Femur (tissue), 1 donor: ENCODE measurements at regions not wholly inside any gene's neighbourhood (a gene's known extent, or its start where the extent isn't known, plus 50 kb on each side); places are given as distances from the start of the nearest gene placed in this dataset.
A peak's percentile ranks its signal among the peaks of the same experiment; 100 is the strongest.
"Not testable (repeated sequence)": the region's sequence is repeated elsewhere in the genome, so short reads cannot be mapped to it uniquely, and the experiment has no call there.

Source experiments
- DNase-seq: peaks from one replicate; pipeline ENCODE4 v3.0.0-alpha.2; 2017

- DNase-seq = no peak
Measured at GRCh38 chr4:20122198-20122988, 129.3 kb upstream of the SLIT2 start.

DNA sequence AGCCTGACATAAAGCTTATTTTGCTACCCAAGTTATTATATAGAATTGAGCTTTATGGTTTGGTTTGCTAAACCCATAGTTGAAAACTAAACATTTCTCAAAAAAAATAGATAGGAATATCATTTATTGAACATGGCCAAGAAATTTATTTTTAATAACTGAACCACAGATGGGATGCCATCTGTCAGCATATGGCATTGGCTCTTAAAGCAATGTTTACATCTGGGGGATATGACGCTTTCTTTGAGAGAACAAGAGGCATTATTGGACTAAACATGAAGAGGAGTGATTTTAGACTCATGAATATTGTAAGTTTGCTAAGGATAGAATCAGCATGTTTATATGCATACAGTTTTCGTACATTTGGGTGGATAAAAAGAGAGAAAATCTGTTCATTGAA is 132.6 kb upstream of the SLIT2 start:
- no peak for DNase-seq

DNA sequence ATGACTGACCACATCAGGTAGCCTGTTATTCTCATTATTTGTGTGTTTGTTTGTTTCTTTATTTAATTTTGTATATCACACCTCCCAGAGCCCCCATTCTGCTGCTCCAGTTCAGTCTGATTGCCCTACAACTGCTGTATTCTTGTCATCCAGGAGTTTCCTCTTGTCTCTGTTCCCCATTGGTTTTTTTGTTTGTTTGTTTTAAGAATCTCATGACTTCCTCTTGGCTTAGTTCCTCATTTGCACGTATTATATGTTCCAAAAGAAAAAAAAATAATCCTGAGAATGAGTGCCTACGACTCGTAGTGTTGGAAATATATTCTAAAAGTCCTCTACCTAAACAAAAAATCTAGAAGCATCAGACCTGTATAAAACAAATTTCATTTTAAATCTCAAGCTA is 142.3 kb upstream of the SLIT2 start:
- DNase-seq = no peak

- no peak for DNase-seq
Measured at GRCh38 chr4:20106921-20107320, 144.8 kb upstream of the SLIT2 start.

DNA sequence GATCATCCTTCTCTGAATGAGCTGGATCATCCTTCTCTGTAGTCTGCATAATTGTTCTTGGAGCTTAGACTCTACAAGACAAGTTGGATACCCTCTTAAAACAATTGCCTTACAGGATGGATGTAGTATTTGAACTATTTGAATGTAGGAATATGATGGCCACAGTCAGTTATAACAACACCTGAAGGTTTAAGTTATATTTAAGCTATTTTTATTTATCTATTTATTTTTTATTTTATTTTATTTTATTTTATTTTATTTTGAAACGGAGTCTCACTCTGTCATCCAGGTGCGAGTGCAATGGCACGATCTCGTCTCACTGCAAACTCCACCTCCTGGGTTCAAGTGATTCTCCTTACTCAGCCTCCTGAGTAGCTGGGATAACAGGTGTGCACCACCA is 149.9 kb upstream of the SLIT2 start:
- no peak for DNase-seq

DNA sequence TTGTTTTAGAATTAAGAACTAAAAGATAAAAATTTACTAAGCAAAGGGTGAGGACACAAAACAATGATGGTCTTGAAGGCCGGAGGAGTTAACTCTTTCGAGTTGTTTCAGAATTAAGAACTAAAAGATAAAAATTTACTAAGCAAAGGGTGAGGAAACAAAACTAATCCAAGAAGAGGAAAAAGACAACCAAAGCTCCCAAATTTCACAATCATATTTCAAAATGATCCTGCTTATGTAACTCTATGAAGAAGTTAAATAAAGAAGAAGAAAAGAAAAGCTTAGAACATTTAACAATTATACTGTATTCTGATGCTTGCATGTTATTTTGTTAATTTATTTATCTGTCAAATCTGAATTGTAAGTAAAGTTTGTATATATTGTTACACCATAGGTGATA is 154.8 kb upstream of the SLIT2 start:
- no peak for DNase-seq

DNA sequence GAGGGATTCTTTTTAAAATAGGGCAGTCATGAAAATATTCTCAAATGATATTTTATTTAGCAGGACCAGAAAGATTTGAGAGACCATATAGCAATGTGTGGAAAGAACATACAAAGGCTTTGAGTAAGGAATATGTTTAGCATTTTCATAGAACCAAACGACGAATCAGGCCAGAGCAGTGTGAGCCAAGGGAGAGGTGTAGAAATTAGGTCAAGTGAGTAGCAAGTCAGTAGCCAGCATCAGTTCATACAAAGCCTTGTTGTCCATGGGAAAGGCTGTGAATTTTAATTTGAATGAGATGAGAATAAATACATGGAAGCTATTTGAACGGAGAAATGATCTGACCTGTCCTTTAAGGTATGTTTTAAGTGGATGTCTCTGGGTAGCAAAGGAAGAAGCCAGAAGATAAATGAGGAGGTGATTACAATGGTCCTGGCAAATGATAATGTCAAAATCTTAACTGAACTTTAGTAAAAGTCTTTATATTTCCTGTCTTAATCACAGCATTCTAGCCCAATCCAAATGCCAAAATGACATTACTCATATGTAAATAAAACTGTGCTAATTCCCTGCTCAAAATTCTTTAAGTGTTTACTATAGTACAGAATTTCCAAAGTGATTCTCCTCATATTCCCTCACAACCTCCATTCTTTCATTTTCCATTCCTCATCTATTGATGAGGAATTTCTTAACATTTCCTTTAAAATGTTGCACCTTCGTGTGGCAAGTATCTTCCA is 155.7 kb upstream of the SLIT2 start:
- DNase-seq = no peak

GRCh38 chr4:20091781-20092180 is 159.9 kb upstream of the SLIT2 start:
- no peak for DNase-seq

DNA sequence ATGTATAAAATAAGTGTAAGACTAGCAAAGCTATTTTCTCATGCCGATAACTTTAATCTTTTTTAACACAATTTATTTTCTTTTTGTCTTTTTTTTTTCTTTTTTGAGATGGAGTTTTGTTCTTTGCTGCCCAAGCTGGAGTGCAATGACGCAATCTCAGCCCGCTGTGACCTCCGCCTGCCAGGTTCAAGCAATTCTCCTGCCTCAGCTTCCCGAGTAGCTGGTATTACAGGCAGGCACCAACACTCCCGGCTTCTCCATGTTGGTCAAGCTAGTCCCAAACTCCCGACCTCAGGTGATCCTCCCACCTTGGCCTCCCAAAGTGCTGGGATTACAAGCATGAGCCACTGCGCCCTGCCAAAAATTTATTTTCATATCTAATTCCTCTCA is 164.2 kb upstream of the SLIT2 start:
- no peak for DNase-seq

DNA sequence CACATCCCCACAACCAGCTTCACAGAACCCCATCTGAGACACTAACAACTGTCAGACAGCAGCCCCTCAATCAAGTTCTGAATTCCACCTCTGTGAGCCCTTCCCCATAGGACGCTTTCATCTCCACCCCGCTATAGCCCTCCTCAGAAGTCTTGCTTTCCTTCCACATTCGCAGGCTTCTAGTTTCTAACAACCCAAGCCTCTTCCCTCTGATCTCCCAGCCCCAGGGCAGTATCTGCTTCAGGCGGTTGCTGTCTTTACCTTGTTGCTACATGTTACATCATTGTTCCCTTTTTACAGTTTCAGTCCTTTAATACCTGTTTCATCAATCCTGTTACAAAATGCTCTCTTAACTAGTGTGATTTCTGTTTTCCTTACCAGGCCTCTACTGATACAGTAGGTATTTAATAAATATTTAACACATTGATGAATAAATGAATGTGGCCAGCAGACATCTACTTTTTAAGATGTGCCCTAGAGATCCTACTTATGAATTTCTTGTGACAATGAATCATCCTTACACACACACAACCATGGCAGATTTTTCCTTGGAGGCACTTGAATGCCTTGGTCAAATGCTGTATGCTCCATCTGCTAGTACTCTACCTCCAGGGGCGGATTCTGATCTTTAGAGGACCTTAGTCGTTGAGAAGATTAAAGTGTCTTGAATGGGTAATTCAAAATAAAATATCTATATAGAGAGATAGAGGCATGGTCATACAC is 164.7 kb upstream of the SLIT2 start:
- DNase-seq = no peak

GRCh38 chr4:20086067-20086798 is 165.5 kb upstream of the SLIT2 start:
- DNase-seq = peak; percentile 21

GRCh38 chr4:20085653-20086052 is 166.1 kb upstream of the SLIT2 start:
- no peak for DNase-seq

DNA sequence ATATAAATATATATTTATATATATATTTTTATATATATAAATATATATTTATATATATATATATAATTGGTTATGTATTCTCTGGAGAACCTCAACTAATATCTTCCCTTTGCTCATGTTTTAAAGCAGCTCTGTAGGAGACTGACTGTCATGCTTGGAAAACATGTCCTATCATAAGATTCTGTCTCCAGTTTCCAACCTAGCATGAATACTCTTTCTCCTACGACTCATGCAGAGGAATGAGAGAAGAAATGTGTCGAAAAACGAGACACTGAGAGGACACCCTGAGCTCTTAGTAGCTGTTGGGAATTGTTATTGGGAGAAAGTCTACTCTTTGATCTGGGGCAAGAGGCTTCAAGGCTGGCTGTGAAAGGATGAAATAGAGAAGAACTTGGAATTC is 166.5 kb upstream of the SLIT2 start:
- no peak for DNase-seq

DNA sequence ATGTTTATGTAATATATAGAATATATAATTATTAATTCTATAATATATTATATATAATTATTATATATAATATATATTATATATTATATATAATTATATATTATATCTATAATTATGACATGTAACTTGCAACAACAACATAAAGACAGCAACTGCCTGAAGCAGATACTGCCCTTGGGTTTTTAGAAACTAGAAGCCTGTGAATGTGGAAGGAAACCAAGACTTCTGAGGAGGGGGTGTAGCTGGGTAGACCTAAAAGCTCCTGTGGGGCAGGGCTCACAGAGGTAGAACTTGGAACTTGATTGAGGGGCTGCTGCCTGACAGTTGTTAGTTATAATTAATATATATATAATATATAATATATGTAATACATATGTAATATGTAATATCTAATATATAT is 167.2 kb upstream of the SLIT2 start:
- no peak for DNase-seq

GRCh38 chr4:20078644-20079043 is 173.1 kb upstream of the SLIT2 start:
- no peak for DNase-seq

- no peak for DNase-seq
Measured at GRCh38 chr4:20075248-20075871, 176.3 kb upstream of the SLIT2 start.

DNA sequence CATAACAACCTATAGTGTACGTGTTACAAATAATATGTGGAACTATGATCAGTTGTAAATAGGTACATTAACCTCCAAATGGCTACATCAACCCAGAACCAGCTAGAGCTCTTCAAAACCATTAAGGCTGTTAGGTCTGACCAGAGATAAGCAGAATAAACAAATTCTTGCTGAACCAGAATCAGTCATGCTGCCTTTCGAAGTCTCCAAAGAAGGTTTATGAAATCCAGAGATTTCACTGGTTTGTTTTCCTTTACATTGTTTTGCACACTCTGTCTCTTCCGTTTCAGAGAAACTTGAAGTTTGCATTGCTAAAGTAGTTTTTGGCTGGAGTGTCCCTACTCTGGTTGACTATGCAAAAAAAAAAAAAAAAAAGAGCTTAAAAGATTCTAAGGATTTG is 177.3 kb upstream of the SLIT2 start:
- DNase-seq = no peak

DNA sequence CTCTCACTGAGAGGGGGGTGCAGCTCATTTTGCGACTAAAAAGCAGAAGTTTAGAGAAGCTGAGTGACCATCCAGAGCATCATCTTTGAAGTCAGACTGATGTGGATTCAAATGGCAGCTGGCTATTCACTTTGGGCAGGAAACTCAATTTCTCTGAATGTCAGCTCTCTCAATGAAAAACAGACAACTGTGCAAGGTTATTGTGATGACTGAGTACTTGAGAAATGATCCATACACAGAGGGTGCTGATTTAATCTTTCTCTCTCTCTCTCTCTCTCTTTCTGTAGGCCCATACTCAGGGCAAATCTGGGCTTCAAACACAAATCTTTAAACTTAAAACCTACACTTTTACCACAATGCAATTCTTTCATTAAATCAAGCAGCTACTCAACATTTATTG is 185.8 kb upstream of the SLIT2 start:
- DNase-seq = no peak

DNA sequence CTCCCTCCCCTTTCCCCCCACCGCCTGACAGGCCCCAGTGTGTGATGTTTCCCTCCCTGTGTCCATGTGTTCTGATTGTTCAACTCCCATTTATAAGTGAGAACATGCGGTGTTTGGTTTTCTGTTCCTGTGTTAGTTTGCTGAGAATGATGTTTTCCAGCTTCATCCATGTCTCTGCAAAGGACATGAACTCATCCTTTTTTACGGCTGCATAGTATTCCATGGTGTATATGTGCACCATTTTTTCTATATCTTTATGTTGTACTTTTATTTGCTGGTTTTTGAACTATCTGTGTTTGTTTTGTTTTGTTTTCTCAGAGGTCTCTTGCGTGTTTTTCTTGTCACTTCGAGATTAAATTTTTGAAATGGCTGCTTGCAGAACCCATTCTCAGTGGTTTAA is 188.8 kb upstream of the SLIT2 start:
- DNase-seq = not testable (repeated sequence)

DNA sequence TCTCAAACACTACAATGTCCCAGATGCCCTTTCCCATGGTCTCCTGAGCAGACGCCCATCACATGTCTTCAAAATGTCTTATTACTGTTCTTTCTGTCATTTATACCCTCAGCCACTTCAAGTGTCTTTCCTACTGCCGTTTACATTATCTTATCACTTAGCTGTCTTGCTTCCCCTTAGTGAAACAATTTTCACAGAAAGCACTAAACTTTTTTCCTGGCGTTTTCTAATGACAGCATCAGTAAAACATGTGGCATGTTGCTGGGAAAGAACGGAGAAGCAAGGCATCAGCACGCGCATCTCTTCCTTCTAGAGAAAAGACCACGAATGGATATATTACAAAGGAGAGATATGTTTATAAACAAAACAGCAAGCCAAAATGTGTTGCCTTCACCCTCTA is 189.7 kb upstream of the SLIT2 start:
- no peak for DNase-seq

- DNase-seq = no peak
Measured at GRCh38 chr4:20050768-20051167, 200.9 kb upstream of the SLIT2 start.

DNA sequence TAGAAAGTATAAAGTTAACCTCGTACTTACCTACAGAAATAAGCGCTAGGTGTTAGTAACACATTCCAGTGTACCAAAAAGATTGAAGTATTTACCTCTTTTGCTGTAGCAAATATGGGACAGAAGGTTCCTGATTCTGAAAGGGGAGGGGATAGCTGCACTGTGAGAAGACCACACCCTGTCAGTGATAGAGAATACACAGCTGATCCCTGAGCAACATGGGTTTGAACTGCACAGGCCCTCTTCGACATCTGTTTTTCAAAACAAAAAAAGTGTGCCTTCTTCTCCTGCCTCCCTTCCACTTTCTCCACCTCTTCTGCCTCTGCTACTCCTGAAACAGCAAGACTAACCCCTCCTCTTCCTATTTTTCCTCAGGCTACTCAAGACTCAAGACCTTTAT is 201.8 kb upstream of the SLIT2 start:
- DNase-seq = no peak
